Spinal cord (tissue), 9 donors: ENCODE measurements at regions not wholly inside any gene's neighbourhood (a gene's known extent, or its start where the extent isn't known, plus 50 kb on each side); places are given as distances from the start of the nearest gene placed in this dataset.

Source experiments
- DNase-seq, 6 donors: peaks; one replicate each; pipeline versions ENCODE4 v3.0.0 to v3.0.0-alpha.2; 2013 to 2015; ENCODE audit warnings: low spot score in 6 of 6, low read depth in 4 of 6
- H3K27ac ChIP-seq: one replicate; pipeline ENCODE4 v1.5.1; 2013; ENCODE audit warnings: low read depth, low read length, control low read depth
- H3K27me3 ChIP-seq: one replicate; pipeline ENCODE4 v1.6.1; 2013; ENCODE audit warnings: low read length; ENCODE audit not compliant: control insufficient read depth, insufficient read depth
- H3K36me3 ChIP-seq: one replicate; pipeline ENCODE4 v1.6.1; 2013; ENCODE audit warnings: low read length; ENCODE audit not compliant: control insufficient read depth, insufficient read depth
- H3K4me1 ChIP-seq: one replicate; pipeline ENCODE4 v1.6.1; 2013; ENCODE audit warnings: low read length; ENCODE audit not compliant: control insufficient read depth, insufficient read depth
- H3K4me3 ChIP-seq: one replicate; pipeline ENCODE4 v1.5.1; 2013; ENCODE audit warnings: low read depth, low read length, control low read depth
- H3K9me3 ChIP-seq: one replicate; pipeline ENCODE4 v1.6.1; 2013; ENCODE audit warnings: low read length; ENCODE audit not compliant: control insufficient read depth, insufficient read depth
- WGBS: methylation state at CpG from one replicate; pipeline ENCODE4 v1.1.5; 2013; ENCODE audit warnings: missing lambda C conversion rate; ENCODE audit not compliant: insufficient coverage; 5-methylcytosine and 5-hydroxymethylcytosine counted together
- donor health status: healthy.

- no peaks in the 10 kb centered on the region for H3K4me1 ChIP-seq
- no peaks in the 10 kb centered on the region for H3K27me3 ChIP-seq
- no peaks in the 10 kb centered on the region for H3K9me3 ChIP-seq
- H3K27ac ChIP-seq = no peak overlapping the region
- H3K36me3 ChIP-seq = no peaks in the 10 kb centered on the region
- DNase-seq = no peak
- H3K4me3 ChIP-seq = no peak overlapping the region
Observed at GRCh38 chr21:24302400-24302799, 1304.9 kb downstream of the MRPL39 start.

GRCh38 chr21:24298040-24298439 lies 1309.2 kb downstream of the MRPL39 start:
- H3K36me3 ChIP-seq = no peaks in the 10 kb centered on the region
- no CpG with 5 or more reads among the region's 1 CpG for WGBS
- H3K27ac ChIP-seq = no peak overlapping the region
- H3K4me1 ChIP-seq = no peaks in the 10 kb centered on the region
- H3K27me3 ChIP-seq = no peaks in the 10 kb centered on the region
- no peaks in the 10 kb centered on the region for H3K9me3 ChIP-seq
- no peak overlapping the region for H3K4me3 ChIP-seq
- no peak for DNase-seq

- H3K9me3 ChIP-seq = no peaks in the 10 kb centered on the region
- H3K27ac ChIP-seq = no peak overlapping the region
- H3K4me3 ChIP-seq = no peak overlapping the region
- WGBS = 60% methylated on average over 1 of the region's 2 CpGs
- H3K27me3 ChIP-seq = no peaks in the 10 kb centered on the region
- no peaks in the 10 kb centered on the region for H3K4me1 ChIP-seq
- no peaks in the 10 kb centered on the region for H3K36me3 ChIP-seq
- no peak for DNase-seq
Observed at GRCh38 chr21:24294171-24294570, 1313.1 kb downstream of the MRPL39 start.

GRCh38 chr21:24290151-24290833 lies 1317.0 kb downstream of the MRPL39 start:
- H3K4me3 ChIP-seq = no peak overlapping the region
- 100% methylated on average over 1 of the region's 6 CpGs for WGBS
- H3K9me3 ChIP-seq = no peaks in the 10 kb centered on the region

GRCh38 chr21:24289539-24289938 lies 1317.7 kb downstream of the MRPL39 start:
- peak in 2 of 6 donors; percentile 26 to 52 for DNase-seq
- no peaks in the 10 kb centered on the region for H3K9me3 ChIP-seq
- WGBS = no CpG with 5 or more reads among the region's 1 CpG
- no peak overlapping the region for H3K4me3 ChIP-seq
- H3K27ac ChIP-seq = no peak overlapping the region
- H3K4me1 ChIP-seq = no peaks in the 10 kb centered on the region
- no peaks in the 10 kb centered on the region for H3K27me3 ChIP-seq
- H3K36me3 ChIP-seq = no peaks in the 10 kb centered on the region

More at GRCh38 chr21:24290151-24290833, 1317.0 kb downstream of the MRPL39 start:
- no peaks in the 10 kb centered on the region for H3K27me3 ChIP-seq
- no peaks in the 10 kb centered on the region for H3K4me1 ChIP-seq
- no peak for DNase-seq
- H3K27ac ChIP-seq = no peak overlapping the region
- no peaks in the 10 kb centered on the region for H3K36me3 ChIP-seq

GRCh38 chr21:24280596-24280995 lies 1326.7 kb downstream of the MRPL39 start:
- Histone ChIP-seq H3K4me3 (no peak overlapping the region), H3K27me3 (no peaks in the 10 kb centered on the region), H3K27ac (no peak overlapping the region), H3K9me3 (no peaks in the 10 kb centered on the region), H3K36me3 (no peaks in the 10 kb centered on the region), H3K4me1 (no peaks in the 10 kb centered on the region)
- no CpG with 5 or more reads among the region's 4 CpGs for WGBS
- DNase-seq = no peak

GRCh38 chr21:24278711-24279110 lies 1328.6 kb downstream of the MRPL39 start:
- H3K4me1 ChIP-seq = no peaks in the 10 kb centered on the region
- DNase-seq = no peak
- H3K9me3 ChIP-seq = no peaks in the 10 kb centered on the region
- WGBS = 80% methylated on average over 1 of the region's 2 CpGs
- no peak overlapping the region for H3K27ac ChIP-seq
- H3K4me3 ChIP-seq = no peak overlapping the region
- H3K36me3 ChIP-seq = no peaks in the 10 kb centered on the region
- no peaks in the 10 kb centered on the region for H3K27me3 ChIP-seq

- DNase-seq = peak in 2 of 6 donors; percentile 6 to 79
- Histone ChIP-seq H3K27me3 (no peaks in the 10 kb centered on the region), H3K4me1 (no peaks in the 10 kb centered on the region), H3K9me3 (no peaks in the 10 kb centered on the region), H3K4me3 (no peak overlapping the region), H3K27ac (no peak overlapping the region), H3K36me3 (no peaks in the 10 kb centered on the region)
Observed at GRCh38 chr21:24276204-24276603, 1331.1 kb downstream of the MRPL39 start.

GRCh38 chr21:24275616-24276015 lies 1331.7 kb downstream of the MRPL39 start:
- no peak overlapping the region for H3K27ac ChIP-seq
- H3K4me1 ChIP-seq = no peaks in the 10 kb centered on the region
- no peaks in the 10 kb centered on the region for H3K9me3 ChIP-seq
- no peak overlapping the region for H3K4me3 ChIP-seq
- no peaks in the 10 kb centered on the region for H3K36me3 ChIP-seq
- no peaks in the 10 kb centered on the region for H3K27me3 ChIP-seq
- no peak for DNase-seq
- WGBS = no CpG with 5 or more reads among the region's 1 CpG

- Histone ChIP-seq H3K9me3 (no peaks in the 10 kb centered on the region), H3K4me3 (no peak overlapping the region), H3K27ac (no peak overlapping the region), H3K27me3 (no peaks in the 10 kb centered on the region), H3K4me1 (no peaks in the 10 kb centered on the region), H3K36me3 (no peaks in the 10 kb centered on the region)
- WGBS = 71% methylated on average over 2 of the region's 4 CpGs
- DNase-seq = no peak
Observed at GRCh38 chr21:24272521-24272938, 1334.8 kb downstream of the MRPL39 start.
